PFSK-1 (cell line): ENCODE measurements at regions not wholly inside any gene's neighbourhood (a gene's known extent, or its start where the extent isn't known, plus 50 kb on each side); places are given as distances from the start of the nearest gene placed in this dataset.

Experiments
- FOXP2 ChIP-seq: optimal IDR thresholded peaks from 2 replicates; pipeline ENCODE3; 2011; ENCODE audit warnings: borderline replicate concordance, control low read depth, inconsistent platforms; ENCODE audit not compliant: insufficient read depth; ENCODE audit errors: extremely low read length, extremely low read depth
- POLR2AphosphoS5 ChIP-seq: IDR thresholded peaks from 2 replicates; pipeline ENCODE4 v1.6.1; 2012; ENCODE audit warnings: low read depth, mild to moderate bottlenecking, control low read depth, low read length, moderate library complexity
- SIN3A ChIP-seq: IDR thresholded peaks from 2 replicates; pipeline ENCODE4 v1.6.1; 2012; ENCODE audit warnings: mild to moderate bottlenecking, low read length, moderate library complexity, borderline replicate concordance; ENCODE audit not compliant: insufficient read depth
- TAF1 ChIP-seq: IDR thresholded peaks from 2 replicates; pipeline ENCODE4 v1.6.1; 2012; ENCODE audit warnings: low read length, control low read depth, borderline replicate concordance; ENCODE audit not compliant: insufficient read depth
- TF ChIP-seq, protein P1 (sequence below), 2 experiments: IDR thresholded peaks; 2 replicates each; pipeline versions ENCODE4 v1.6.1 to v1.8.0; 2011 to 2012; ENCODE audit warnings: low read depth in 2 of 2, low read length in 2 of 2, control low read depth in 1 of 2, inconsistent platforms in 1 of 2, mild to moderate bottlenecking in 1 of 2, moderate library complexity in 1 of 2; ENCODE audit not compliant: insufficient read depth in 1 of 2

DNA sequence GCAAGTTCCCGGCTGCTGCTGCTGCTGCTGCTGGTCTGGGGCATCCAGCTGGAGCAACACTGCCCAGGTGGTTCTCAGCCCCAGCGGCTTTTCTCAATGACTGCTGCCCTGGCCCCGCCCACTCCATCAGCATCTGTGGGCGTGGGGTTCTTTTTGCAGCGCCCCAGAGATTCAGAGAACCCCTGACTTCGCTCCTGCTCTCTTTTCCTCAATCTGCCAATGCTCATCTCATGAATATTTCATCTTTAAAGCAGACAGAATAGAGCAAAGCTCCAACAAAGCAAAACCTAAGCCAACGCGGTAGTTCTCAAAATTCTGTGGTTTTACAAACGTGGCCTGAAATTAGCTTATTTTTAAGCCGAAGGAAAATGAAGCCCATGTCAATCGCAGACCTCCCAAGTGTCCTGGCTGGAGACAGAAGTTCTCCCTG lies 363.6 kb downstream of the CTTN start:
- no peak for TF ChIP-seq TAF1
- TF ChIP-seq FOXP2, result no peak
- TF ChIP-seq SIN3A, result no peak
- no peak for TF ChIP-seq POLR2AphosphoS5
- TF ChIP-seq, protein P1, sequence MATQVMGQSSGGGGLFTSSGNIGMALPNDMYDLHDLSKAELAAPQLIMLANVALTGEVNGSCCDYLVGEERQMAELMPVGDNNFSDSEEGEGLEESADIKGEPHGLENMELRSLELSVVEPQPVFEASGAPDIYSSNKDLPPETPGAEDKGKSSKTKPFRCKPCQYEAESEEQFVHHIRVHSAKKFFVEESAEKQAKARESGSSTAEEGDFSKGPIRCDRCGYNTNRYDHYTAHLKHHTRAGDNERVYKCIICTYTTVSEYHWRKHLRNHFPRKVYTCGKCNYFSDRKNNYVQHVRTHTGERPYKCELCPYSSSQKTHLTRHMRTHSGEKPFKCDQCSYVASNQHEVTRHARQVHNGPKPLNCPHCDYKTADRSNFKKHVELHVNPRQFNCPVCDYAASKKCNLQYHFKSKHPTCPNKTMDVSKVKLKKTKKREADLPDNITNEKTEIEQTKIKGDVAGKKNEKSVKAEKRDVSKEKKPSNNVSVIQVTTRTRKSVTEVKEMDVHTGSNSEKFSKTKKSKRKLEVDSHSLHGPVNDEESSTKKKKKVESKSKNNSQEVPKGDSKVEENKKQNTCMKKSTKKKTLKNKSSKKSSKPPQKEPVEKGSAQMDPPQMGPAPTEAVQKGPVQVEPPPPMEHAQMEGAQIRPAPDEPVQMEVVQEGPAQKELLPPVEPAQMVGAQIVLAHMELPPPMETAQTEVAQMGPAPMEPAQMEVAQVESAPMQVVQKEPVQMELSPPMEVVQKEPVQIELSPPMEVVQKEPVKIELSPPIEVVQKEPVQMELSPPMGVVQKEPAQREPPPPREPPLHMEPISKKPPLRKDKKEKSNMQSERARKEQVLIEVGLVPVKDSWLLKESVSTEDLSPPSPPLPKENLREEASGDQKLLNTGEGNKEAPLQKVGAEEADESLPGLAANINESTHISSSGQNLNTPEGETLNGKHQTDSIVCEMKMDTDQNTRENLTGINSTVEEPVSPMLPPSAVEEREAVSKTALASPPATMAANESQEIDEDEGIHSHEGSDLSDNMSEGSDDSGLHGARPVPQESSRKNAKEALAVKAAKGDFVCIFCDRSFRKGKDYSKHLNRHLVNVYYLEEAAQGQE (IDR thresholded peaks at IDR 0.05; ENCODE audit: insufficient read depth in 1 of 2, low read depth in 2 of 2, low read length in 2 of 2), result no peak

DNA sequence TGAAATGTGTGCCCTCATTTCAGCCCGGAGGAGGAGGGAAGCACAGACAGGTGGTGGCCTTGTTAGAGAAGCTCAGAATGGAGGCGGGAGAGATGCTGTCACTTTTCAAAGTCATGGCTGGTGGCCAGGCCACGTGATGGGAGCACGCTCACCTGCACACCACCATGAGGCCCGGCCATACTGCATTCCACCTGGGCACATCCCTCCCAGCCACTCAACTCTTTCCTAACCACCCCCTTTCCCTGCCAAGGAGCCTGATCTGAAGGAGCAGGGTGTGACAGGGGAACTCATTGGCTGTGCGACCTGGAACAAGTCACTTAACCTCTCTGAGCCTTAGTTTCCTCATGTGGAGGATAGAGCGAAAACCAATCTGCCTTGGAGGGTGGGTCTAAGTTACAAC lies 364.5 kb downstream of the CTTN start:
- no peak for TF ChIP-seq SIN3A
- no peak for TF ChIP-seq TAF1
- TF ChIP-seq, protein P1 (IDR thresholded peaks at IDR 0.05; ENCODE audit: insufficient read depth in 1 of 2, low read depth in 2 of 2, low read length in 2 of 2), result no peak
- no peak for TF ChIP-seq POLR2AphosphoS5
- no peak for TF ChIP-seq FOXP2

DNA sequence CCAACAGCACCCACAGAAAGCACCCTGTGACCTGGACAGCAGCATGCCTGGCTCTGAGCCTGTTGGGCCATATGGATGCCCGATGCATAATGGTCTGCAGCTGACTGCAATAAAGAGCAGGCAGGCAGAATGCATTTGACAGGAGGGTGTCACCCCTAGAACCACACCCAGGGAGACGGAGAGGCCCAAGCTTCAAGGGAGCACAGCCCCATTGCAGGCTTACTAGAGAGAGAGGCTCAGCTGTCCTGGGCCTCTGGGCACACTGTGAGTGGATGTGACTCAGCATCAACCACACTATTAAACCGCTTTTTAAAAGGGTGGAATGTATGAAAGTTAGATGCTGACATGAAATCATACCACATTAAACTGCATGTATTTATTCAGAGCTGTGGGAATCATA lies 365.3 kb downstream of the CTTN start:
- TF ChIP-seq POLR2AphosphoS5 (no peak), TAF1 (no peak), SIN3A (no peak), FOXP2 (no peak)
- TF ChIP-seq, protein P1 (IDR thresholded peaks at IDR 0.05; ENCODE audit: insufficient read depth in 1 of 2, low read depth in 2 of 2, low read length in 2 of 2), result no peak

DNA sequence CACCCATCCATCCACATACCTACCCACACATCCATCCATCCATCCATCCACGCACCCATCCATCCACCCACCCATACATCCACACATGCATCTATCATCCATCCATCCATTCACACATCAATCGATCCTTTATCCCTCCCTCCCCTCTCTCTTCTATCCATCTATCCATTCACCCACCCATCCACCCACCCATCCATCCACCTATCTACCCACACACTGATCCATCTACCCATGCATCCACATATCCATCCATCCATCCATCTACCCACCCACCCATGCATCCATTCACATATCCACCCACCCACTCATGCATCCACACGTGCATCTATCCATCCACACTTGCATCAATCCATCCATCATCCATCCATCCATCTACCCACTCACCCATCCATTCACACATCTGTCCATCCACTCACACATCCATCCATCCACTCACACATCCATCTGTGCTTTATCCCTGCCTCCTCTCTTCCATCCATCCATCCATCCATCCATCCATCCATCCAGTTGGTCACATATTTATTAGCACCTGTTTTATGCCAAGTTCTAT lies 366.1 kb downstream of the CTTN start:
- TF ChIP-seq FOXP2 (no peak), POLR2AphosphoS5 (no peak), SIN3A (no peak), TAF1 (no peak)
- TF ChIP-seq, protein P1 (IDR thresholded peaks at IDR 0.05; ENCODE audit: insufficient read depth in 1 of 2, low read depth in 2 of 2, low read length in 2 of 2), result no peak

DNA sequence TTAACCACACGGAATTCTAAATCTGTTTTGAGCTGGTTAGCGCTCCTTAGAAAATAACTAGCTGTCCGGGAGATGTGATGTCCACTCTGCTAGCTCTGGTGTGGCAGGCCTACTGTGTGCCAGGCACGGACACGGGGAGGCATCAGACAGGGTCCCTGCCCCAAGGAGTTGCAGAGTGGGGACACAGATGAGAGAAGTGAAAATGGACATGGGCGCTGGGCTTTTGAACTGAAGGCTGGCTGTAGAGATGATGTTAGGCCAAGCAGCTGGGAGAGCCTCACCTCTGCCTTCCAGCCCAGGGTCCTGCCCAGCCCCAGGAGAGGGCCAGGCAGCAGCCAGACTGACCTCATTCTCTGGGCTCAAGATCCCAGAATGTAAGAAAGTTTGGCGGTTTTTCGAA lies 368.6 kb downstream of the CTTN start:
- TF ChIP-seq, protein P1 (IDR thresholded peaks at IDR 0.05; ENCODE audit: insufficient read depth in 1 of 2, low read depth in 2 of 2, low read length in 2 of 2), result no peak
- no peak for TF ChIP-seq TAF1
- no peak for TF ChIP-seq POLR2AphosphoS5
- TF ChIP-seq SIN3A, result no peak
- TF ChIP-seq FOXP2, result no peak
